ENCODE measurements at regions not wholly inside any gene's neighbourhood (a gene's known extent, or its start where the extent isn't known, plus 50 kb on each side); places are given as distances from the start of the nearest gene placed in this dataset.

DNA sequence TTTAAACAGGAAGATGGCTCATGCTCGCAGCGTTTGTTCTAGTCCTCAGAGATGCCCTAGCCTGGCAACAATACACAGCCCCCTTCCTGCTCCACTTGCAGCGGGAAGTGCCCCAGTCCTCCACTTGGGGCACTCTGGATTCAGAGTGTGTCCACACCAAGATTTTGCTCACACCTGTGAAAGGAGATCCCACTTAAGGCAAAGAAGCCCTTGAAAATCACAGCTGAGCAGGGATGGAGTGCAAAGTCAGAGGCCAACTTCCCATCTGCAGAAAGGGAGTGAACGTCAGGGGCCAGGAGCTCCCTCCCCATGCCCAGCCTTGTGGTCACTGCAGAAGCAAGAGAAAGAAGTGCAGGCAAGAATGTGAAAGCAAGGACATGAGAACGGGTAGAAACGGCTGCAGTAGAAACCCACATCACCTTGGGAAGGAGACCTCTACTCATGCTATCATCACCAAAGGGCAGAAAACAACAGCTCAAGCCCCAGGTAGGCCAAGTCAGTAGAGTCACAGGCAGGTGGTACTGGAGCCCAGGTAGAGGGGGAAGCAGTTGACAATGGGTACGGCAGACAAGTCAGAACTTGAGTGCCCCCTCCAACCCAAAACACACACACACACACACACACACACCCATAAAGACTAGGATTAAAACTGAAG, 157.4 kb downstream of the BUD13 start:
- TF ChIP-seq GLIS3 (CRISPR knock-in tag; IDR thresholded peaks at IDR 0.05) (no peak), PPARA (CRISPR knock-in tag; IDR thresholded peaks at IDR 0.05; ENCODE audit: borderline replicate concordance) (no peak), ZNF70 (CRISPR knock-in tag; IDR thresholded peaks at IDR 0.05) (no peak), ARNTL (CRISPR knock-in tag; IDR thresholded peaks at IDR 0.05; ENCODE audit: borderline replicate concordance, low read depth) (no peak), BACH2 (CRISPR knock-in tag; IDR thresholded peaks at IDR 0.05; ENCODE audit: borderline replicate concordance) (no peak), ZFP30 (CRISPR knock-in tag; IDR thresholded peaks at IDR 0.05) (no peak), ZNF565 (CRISPR knock-in tag; conservative IDR thresholded peaks at IDR 0.05; ENCODE audit: low read depth) (no peak), TCF4 (CRISPR knock-in tag; IDR thresholded peaks at IDR 0.05; ENCODE audit: borderline replicate concordance) (no peak), ZNF8 (CRISPR knock-in tag; IDR thresholded peaks at IDR 0.05) (no peak)
- TF ChIP-seq, protein P1, sequence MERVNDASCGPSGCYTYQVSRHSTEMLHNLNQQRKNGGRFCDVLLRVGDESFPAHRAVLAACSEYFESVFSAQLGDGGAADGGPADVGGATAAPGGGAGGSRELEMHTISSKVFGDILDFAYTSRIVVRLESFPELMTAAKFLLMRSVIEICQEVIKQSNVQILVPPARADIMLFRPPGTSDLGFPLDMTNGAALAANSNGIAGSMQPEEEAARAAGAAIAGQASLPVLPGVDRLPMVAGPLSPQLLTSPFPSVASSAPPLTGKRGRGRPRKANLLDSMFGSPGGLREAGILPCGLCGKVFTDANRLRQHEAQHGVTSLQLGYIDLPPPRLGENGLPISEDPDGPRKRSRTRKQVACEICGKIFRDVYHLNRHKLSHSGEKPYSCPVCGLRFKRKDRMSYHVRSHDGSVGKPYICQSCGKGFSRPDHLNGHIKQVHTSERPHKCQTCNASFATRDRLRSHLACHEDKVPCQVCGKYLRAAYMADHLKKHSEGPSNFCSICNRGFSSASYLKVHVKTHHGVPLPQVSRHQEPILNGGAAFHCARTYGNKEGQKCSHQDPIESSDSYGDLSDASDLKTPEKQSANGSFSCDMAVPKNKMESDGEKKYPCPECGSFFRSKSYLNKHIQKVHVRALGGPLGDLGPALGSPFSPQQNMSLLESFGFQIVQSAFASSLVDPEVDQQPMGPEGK (CRISPR knock-in tag; IDR thresholded peaks at IDR 0.05; ENCODE audit: borderline replicate concordance): no peak
- TF ChIP-seq, protein P2, sequence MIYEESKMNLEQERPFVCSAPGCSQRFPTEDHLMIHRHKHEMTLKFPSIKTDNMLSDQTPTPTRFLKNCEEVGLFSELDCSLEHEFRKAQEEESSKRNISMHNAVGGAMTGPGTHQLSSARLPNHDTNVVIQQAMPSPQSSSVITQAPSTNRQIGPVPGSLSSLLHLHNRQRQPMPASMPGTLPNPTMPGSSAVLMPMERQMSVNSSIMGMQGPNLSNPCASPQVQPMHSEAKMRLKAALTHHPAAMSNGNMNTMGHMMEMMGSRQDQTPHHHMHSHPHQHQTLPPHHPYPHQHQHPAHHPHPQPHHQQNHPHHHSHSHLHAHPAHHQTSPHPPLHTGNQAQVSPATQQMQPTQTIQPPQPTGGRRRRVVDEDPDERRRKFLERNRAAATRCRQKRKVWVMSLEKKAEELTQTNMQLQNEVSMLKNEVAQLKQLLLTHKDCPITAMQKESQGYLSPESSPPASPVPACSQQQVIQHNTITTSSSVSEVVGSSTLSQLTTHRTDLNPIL (CRISPR knock-in tag; IDR thresholded peaks at IDR 0.05; ENCODE audit: low read depth): no peak
- TF ChIP-seq, protein P3, sequence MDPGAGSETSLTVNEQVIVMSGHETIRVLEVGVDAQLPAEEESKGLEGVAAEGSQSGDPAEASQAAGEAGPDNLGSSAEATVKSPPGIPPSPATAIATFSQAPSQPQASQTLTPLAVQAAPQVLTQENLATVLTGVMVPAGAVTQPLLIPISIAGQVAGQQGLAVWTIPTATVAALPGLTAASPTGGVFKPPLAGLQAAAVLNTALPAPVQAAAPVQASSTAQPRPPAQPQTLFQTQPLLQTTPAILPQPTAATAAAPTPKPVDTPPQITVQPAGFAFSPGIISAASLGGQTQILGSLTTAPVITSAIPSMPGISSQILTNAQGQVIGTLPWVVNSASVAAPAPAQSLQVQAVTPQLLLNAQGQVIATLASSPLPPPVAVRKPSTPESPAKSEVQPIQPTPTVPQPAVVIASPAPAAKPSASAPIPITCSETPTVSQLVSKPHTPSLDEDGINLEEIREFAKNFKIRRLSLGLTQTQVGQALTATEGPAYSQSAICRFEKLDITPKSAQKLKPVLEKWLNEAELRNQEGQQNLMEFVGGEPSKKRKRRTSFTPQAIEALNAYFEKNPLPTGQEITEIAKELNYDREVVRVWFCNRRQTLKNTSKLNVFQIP (CRISPR knock-in tag; IDR thresholded peaks at IDR 0.05; ENCODE audit: borderline replicate concordance, low read depth): no peak
- TF ChIP-seq, protein P4, sequence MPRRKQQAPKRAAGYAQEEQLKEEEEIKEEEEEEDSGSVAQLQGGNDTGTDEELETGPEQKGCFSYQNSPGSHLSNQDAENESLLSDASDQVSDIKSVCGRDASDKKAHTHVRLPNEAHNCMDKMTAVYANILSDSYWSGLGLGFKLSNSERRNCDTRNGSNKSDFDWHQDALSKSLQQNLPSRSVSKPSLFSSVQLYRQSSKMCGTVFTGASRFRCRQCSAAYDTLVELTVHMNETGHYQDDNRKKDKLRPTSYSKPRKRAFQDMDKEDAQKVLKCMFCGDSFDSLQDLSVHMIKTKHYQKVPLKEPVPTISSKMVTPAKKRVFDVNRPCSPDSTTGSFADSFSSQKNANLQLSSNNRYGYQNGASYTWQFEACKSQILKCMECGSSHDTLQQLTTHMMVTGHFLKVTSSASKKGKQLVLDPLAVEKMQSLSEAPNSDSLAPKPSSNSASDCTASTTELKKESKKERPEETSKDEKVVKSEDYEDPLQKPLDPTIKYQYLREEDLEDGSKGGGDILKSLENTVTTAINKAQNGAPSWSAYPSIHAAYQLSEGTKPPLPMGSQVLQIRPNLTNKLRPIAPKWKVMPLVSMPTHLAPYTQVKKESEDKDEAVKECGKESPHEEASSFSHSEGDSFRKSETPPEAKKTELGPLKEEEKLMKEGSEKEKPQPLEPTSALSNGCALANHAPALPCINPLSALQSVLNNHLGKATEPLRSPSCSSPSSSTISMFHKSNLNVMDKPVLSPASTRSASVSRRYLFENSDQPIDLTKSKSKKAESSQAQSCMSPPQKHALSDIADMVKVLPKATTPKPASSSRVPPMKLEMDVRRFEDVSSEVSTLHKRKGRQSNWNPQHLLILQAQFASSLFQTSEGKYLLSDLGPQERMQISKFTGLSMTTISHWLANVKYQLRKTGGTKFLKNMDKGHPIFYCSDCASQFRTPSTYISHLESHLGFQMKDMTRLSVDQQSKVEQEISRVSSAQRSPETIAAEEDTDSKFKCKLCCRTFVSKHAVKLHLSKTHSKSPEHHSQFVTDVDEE (CRISPR knock-in tag; IDR thresholded peaks at IDR 0.05): no peak
